ENCODE measurements at regions not wholly inside any gene's neighbourhood (a gene's known extent, or its start where the extent isn't known, plus 50 kb on each side); places are given as distances from the start of the nearest gene placed in this dataset.

GRCh38 chr12:4032924-4033615 lies 159.9 kb upstream of the PARP11 start:
- H3K9me3 Mint-ChIP-seq (ENCODE audit: low read depth) = no peaks in the 10 kb centered on the region
- peaks cover 19% of the 10 kb centered on the region for H3K4me1 Mint-ChIP-seq
- H3K36me3 Mint-ChIP-seq (ENCODE audit: low read depth) = no peaks in the 10 kb centered on the region
- DNase-seq (no peak), ATAC-seq (no peak)
- intact Hi-C loops (cut with DNase I, micrococcal nuclease) = no loop called here
- H3K27ac Mint-ChIP-seq = no peak overlapping the region
- POLR2A ChIA-PET = interaction anchor here (0.7 kb wide), 1 partner anchor 231 kb away, joined by 7 read pairs; no protein-coding TSS in a partner anchor
- CTCF ChIA-PET = interaction anchor here (0.6 to 1.3 kb wide), 2 partner anchors 7 to 148 kb away, joined by 4 to 5 read pairs; no protein-coding TSS in a partner anchor
- H3K27me3 Mint-ChIP-seq = no peaks in the 10 kb centered on the region
- H3K4me3 Mint-ChIP-seq = no peak overlapping the region

GRCh38 chr12:4031703-4032291 lies 158.6 kb upstream of the PARP11 start:
- intact Hi-C loops (cut with DNase I, micrococcal nuclease) = loop anchor here in 1 of 2 experiments (1.0 to 2.0 kb wide), 2 partner anchors 158 to 241 kb away; partner anchors contain the start of genes CCND2 and PARP11
- no peaks in the 10 kb centered on the region for H3K36me3 Mint-ChIP-seq (ENCODE audit: low read depth)
- peak overlapping the region; percentile 55 for H3K4me3 Mint-ChIP-seq
- H3K4me1 Mint-ChIP-seq = peaks cover 30% of the 10 kb centered on the region
- H3K9me3 Mint-ChIP-seq (ENCODE audit: low read depth) = no peaks in the 10 kb centered on the region
- CTCF ChIA-PET = interaction anchor here (0.6 to 1.5 kb wide), 5 partner anchors 33 to 369 kb away, joined by 3 to 5 read pairs (median 5); no protein-coding TSS in a partner anchor
- POLR2A ChIA-PET = no interaction called here
- peak overlapping the region; percentile 55 for H3K27ac Mint-ChIP-seq
- no peaks in the 10 kb centered on the region for H3K27me3 Mint-ChIP-seq
- DNase-seq (no peak), ATAC-seq (no peak)

- Mint-ChIP-seq H3K36me3 (ENCODE audit: low read depth) (no peaks in the 10 kb centered on the region), H3K27ac (peak overlapping the region; percentile 77), H3K9me3 (ENCODE audit: low read depth) (no peaks in the 10 kb centered on the region), H3K27me3 (no peaks in the 10 kb centered on the region), H3K4me3 (peak overlapping the region; percentile 55), H3K4me1 (peaks cover 33% of the 10 kb centered on the region)
- ChIA-PET CTCF (interaction anchor here (0.6 to 1.5 kb wide), 7 partner anchors 8 to 247 kb away, joined by 3 to 5 read pairs (median 3); no protein-coding TSS in a partner anchor), POLR2A (no interaction called here)
- peak; percentile 94 for ATAC-seq
- peak; percentile 84 for DNase-seq
- intact Hi-C loops (cut with DNase I, micrococcal nuclease) = loop anchor here in 1 of 2 experiments (1.0 to 2.0 kb wide), 2 partner anchors 158 to 242 kb away; partner anchors contain the start of genes CCND2 and PARP11
Measured at GRCh38 chr12:4030929-4031702, 157.9 kb upstream of the PARP11 start.

- peak overlapping the region; percentile 61 for H3K27ac Mint-ChIP-seq
- intact Hi-C loops (cut with DNase I, micrococcal nuclease) = no loop called here
- H3K27me3 Mint-ChIP-seq = no peaks in the 10 kb centered on the region
- POLR2A ChIA-PET = no interaction called here
- peak overlapping the region; percentile 20 for H3K4me3 Mint-ChIP-seq
- DNase-seq = peak; percentile 76
- no peaks in the 10 kb centered on the region for H3K9me3 Mint-ChIP-seq (ENCODE audit: low read depth)
- CTCF ChIA-PET = interaction anchor here (1.1 to 1.6 kb wide), 2 partner anchors 10 to 141 kb away, joined by 4 to 6 read pairs; no protein-coding TSS in a partner anchor
- ATAC-seq = peak; percentile 47
- no peaks in the 10 kb centered on the region for H3K36me3 Mint-ChIP-seq (ENCODE audit: low read depth)
- peaks cover 37% of the 10 kb centered on the region for H3K4me1 Mint-ChIP-seq
Measured at GRCh38 chr12:4027412-4027811, 154.2 kb upstream of the PARP11 start.

- no peaks in the 10 kb centered on the region for H3K9me3 Mint-ChIP-seq (ENCODE audit: low read depth)
- H3K27ac Mint-ChIP-seq = no peak overlapping the region
- intact Hi-C loops (cut with DNase I, micrococcal nuclease) = no loop called here
- ChIA-PET POLR2A (no interaction called here), CTCF (interaction anchor here (1.2 to 1.5 kb wide), 2 partner anchors 11 to 53 kb away, joined by 3 read pairs; no protein-coding TSS in a partner anchor)
- H3K4me1 Mint-ChIP-seq = peaks cover 33% of the 10 kb centered on the region
- DNase-seq = no peak
- ATAC-seq = no peak
- H3K36me3 Mint-ChIP-seq (ENCODE audit: low read depth) = no peaks in the 10 kb centered on the region
- no peaks in the 10 kb centered on the region for H3K27me3 Mint-ChIP-seq
- no peak overlapping the region for H3K4me3 Mint-ChIP-seq
Measured at GRCh38 chr12:4026517-4026916, 153.3 kb upstream of the PARP11 start.

GRCh38 chr12:4026020-4026358 lies 152.8 kb upstream of the PARP11 start:
- DNase-seq = no peak
- POLR2A ChIA-PET = no interaction called here
- CTCF ChIA-PET = interaction anchor here (1.2 to 1.5 kb wide), 2 partner anchors 11 to 53 kb away, joined by 3 read pairs; no protein-coding TSS in a partner anchor
- no peaks in the 10 kb centered on the region for H3K36me3 Mint-ChIP-seq (ENCODE audit: low read depth)
- no peak overlapping the region for H3K27ac Mint-ChIP-seq
- peaks cover 33% of the 10 kb centered on the region for H3K4me1 Mint-ChIP-seq
- no peak overlapping the region for H3K4me3 Mint-ChIP-seq
- H3K9me3 Mint-ChIP-seq (ENCODE audit: low read depth) = no peaks in the 10 kb centered on the region
- H3K27me3 Mint-ChIP-seq = no peaks in the 10 kb centered on the region
- ATAC-seq = no peak
- intact Hi-C loops (cut with DNase I, micrococcal nuclease) = no loop called here

GRCh38 chr12:4025181-4026019 lies 152.2 kb upstream of the PARP11 start:
- POLR2A ChIA-PET = interaction anchor here (0.7 kb wide), 1 partner anchor 92 kb away, joined by 4 read pairs; no protein-coding TSS in a partner anchor
- no peaks in the 10 kb centered on the region for H3K27me3 Mint-ChIP-seq
- no peaks in the 10 kb centered on the region for H3K9me3 Mint-ChIP-seq (ENCODE audit: low read depth)
- peaks cover 28% of the 10 kb centered on the region for H3K4me1 Mint-ChIP-seq
- H3K36me3 Mint-ChIP-seq (ENCODE audit: low read depth) = no peaks in the 10 kb centered on the region
- DNase-seq = no peak
- CTCF ChIA-PET = interaction anchor here (0.8 to 1.5 kb wide), 3 partner anchors 12 to 52 kb away, joined by 3 to 5 read pairs (median 3); no protein-coding TSS in a partner anchor
- intact Hi-C loops (cut with DNase I, micrococcal nuclease) = no loop called here
- H3K27ac Mint-ChIP-seq = peak overlapping the region; percentile 56
- no peak overlapping the region for H3K4me3 Mint-ChIP-seq
- no peak for ATAC-seq

- CTCF ChIA-PET = interaction anchor here (0.8 to 1.0 kb wide), 2 partner anchors 13 to 16 kb away, joined by 3 to 5 read pairs; no protein-coding TSS in a partner anchor
- H3K27ac Mint-ChIP-seq = no peak overlapping the region
Measured at GRCh38 chr12:4024701-4025100, 151.5 kb upstream of the PARP11 start.

GRCh38 chr12:4015225-4016091 lies 142.3 kb upstream of the PARP11 start:
- Mint-ChIP-seq H3K36me3 (ENCODE audit: low read depth) (no peaks in the 10 kb centered on the region), H3K27me3 (no peaks in the 10 kb centered on the region), H3K4me1 (no peaks in the 10 kb centered on the region), H3K9me3 (ENCODE audit: low read depth) (no peaks in the 10 kb centered on the region), H3K27ac (no peak overlapping the region), H3K4me3 (no peak overlapping the region)
- CTCF ChIA-PET = no interaction called here
- DNase-seq = no peak
- POLR2A ChIA-PET = no interaction called here
- no peak for ATAC-seq
- intact Hi-C loops (cut with DNase I, micrococcal nuclease) = no loop called here

More at GRCh38 chr12:4024701-4025100, 151.5 kb upstream of the PARP11 start:
- DNase-seq = no peak
- H3K4me3 Mint-ChIP-seq = no peak overlapping the region
- POLR2A ChIA-PET = interaction anchor here (0.7 kb wide), 1 partner anchor 91 kb away, joined by 4 read pairs; no protein-coding TSS in a partner anchor
- peaks cover 25% of the 10 kb centered on the region for H3K4me1 Mint-ChIP-seq
- H3K27me3 Mint-ChIP-seq = no peaks in the 10 kb centered on the region
- H3K9me3 Mint-ChIP-seq (ENCODE audit: low read depth) = no peaks in the 10 kb centered on the region
- no peak for ATAC-seq
- H3K36me3 Mint-ChIP-seq (ENCODE audit: low read depth) = no peaks in the 10 kb centered on the region
- intact Hi-C loops (cut with DNase I, micrococcal nuclease) = no loop called here

- Mint-ChIP-seq H3K9me3 (ENCODE audit: low read depth) (no peaks in the 10 kb centered on the region), H3K4me3 (no peak overlapping the region), H3K27me3 (no peaks in the 10 kb centered on the region), H3K27ac (no peak overlapping the region), H3K4me1 (no peaks in the 10 kb centered on the region), H3K36me3 (ENCODE audit: low read depth) (no peaks in the 10 kb centered on the region)
- ATAC-seq (no peak), DNase-seq (no peak)
- intact Hi-C loops (cut with DNase I, micrococcal nuclease) = no loop called here
- ChIA-PET POLR2A (no interaction called here), CTCF (no interaction called here)
Measured at GRCh38 chr12:4014858-4015224, 141.6 kb upstream of the PARP11 start.
